UCSD-AML1 (cell line): ENCODE measurements at regions not wholly inside any gene's neighbourhood (a gene's known extent, or its start where the extent isn't known, plus 50 kb on each side); places are given as distances from the start of the nearest gene placed in this dataset.

Source experiments
- DNase-seq: peaks from one replicate; lab custom pipeline; 2025; ENCODE audit not compliant: unreplicated experiment; lab: John Stamatoyannopoulos, UW

GRCh38 chr11:10932976-10933375 is 75.1 kb upstream of the ZBED5 start:
- DNase-seq: no peak

GRCh38 chr11:10931761-10932670 is 74.2 kb upstream of the ZBED5 start:
- no peak for DNase-seq

DNA sequence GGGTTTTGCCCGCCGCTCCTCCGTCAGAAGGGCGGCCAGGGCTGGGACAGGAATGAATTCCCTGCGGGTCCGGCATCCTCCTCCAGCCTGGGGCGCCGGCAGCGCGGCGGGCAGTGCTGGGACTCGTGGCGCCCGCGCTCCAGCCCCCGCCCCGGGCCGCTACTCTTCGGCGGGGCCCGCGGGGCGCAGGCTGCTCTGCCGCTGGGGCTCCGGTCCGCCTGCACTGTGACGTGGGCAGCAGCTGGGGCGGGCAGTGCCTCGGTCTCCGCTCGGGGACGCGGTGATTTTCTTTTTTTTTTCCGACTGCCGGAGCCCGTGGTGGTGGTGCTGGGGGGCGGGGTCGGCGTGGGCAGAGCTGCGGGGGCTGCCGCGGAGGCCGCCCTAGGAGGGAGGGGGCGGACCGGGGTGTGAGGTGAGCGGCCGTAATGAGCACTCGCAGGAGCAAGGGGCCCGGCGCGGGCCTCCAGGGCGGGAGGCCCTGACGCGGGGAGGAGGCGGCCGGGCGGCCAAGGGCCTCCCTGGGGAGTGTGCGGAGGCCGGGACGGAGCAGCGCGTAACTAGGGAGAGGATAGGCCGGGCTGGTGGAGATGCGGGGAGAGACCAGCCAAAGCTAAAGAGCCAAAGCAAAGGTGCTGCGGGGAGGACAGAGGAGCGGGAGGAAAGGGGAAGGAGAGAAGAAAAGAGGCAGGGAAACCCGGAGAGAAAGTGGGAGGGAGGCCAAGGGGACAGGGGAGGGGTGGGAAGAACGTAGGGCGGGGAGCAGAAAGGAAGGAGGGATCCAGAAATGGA is 73.3 kb upstream of the ZBED5 start:
- DNase-seq: no peak

DNA sequence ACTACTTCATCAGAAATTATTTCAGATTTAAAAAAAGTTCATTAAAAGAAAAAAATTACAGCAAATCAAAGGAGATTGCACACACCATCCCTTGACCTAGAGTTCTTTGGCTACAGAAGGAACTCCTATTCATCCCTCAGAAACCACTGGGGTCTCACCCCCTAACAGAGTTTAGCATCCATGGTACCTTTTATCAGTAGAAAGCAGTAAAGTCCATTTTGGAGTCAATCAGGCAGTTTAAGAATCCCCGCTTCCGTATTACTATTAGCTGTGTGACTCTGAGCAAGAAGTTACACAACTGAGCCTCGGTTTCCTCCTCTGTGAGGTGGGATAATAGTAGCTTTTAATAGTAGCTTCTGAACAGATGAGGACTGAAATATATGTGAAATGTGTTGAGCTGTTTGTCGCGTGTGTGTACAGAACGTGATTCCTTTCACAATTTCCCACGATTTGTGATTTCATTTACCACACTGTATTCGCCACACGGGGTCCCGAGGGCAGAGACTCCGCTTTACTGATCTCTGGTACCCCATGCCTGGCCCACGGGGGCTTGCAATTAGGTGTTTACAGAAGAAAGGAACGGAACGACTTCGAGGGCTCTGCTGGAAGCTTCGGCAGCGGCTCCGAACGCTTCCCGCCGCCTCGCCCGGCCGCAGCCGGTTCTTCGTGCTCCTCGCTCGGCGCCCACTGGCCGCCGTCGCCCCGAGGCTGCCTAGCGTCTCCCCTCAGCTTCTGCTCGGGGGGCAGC is 72.5 kb upstream of the ZBED5 start:
- no peak for DNase-seq

- DNase-seq: no peak
Observed at GRCh38 chr11:10927538-10927937, 69.7 kb upstream of the ZBED5 start.

- DNase-seq: no peak
Observed at GRCh38 chr11:10926801-10927211, 69.0 kb upstream of the ZBED5 start.

DNA sequence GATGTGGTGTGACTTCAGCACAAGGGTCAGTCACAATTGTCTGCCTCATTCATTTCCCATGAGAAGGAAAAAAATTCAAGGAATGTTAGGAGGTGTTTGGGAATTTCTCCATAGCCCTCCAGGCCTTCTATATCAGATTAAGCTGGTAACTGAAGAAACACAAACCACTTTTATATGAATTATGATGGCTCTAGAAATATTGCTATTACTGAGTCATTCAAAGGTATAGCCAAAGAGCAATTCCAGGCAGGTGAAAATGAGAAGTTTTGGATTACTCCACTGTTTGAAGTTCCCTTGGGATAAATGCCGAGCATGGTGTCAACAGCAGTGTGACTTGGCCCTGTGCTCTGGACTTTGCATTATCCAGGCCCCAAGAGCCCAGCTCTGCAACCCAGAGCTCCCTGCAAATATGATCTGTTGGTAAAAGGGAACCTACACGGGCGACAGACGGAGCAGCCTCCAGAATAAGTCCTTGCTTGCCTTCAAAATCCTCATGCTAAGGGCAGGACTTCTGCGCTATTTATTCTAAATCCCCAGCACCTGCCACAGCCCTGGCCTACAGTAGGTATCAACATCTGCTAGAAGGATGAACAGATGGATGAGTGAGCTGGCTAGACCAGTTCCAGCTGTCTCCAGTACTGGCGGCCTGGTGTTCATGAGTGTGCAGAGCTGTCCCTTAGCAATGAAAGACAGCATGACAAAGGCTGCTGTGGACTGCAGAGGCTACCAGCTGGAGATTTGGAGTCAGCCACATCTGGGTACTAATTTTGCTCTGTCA is 67.5 kb upstream of the ZBED5 start:
- DNase-seq: no peak

DNA sequence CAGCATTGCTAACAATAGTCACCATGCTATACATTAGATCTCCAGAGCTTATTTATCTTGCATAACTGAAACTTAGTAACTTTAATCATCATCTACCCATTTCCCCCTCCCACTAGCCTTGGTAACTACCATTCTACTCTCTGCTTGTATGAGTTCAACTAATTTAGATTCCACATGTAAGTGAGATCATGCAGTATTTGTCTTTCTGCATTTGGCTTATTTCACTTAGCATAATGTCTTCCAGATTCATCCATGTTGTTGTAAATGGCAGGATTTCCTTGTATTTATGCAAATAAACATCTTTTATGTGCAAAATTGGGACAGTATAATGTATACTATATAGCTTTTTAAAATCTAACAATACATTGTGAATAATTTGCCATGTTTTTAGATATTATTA is 66.0 kb upstream of the ZBED5 start:
- no peak for DNase-seq

DNA sequence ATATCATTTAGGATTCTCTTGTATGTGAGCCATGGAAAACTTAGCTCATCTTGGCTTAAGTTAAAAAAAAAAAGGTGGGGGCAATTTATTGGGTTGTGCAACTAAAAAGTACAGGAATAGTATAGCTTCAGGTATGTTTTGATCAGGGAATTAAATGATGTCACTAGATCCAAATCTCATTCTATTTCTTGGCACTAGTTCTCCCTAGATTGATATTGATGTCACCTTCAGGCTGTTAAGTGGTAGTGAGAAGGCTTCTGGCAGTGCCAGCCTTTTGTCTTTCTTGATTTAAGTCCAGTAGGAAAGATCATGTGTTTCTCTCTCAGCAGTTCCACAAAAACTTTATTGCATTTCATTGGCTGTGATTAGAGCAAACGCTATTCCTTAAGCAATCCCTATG is 65.0 kb upstream of the ZBED5 start:
- DNase-seq: no peak

GRCh38 chr11:10920875-10921274 is 63.0 kb upstream of the ZBED5 start:
- no peak for DNase-seq

DNA sequence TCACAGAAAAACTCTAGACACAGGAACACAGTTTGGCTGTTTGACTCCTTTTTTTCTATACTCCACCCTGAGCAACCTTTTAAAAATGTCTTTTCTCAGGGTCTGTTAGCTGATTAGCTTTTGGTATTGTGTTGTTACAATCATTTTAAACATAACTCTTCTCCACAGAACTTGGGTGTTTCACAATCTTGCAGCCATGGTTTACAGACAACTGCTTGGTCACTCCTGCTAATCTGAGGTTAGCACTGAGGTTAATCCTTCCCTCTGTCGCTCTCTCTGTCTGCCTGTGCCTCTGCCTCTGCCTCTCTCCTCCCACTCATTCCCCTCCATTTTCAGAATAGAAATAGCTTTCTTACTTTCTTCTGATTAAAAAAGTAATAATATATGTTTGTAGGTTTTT is 62.4 kb upstream of the ZBED5 start:
- no peak for DNase-seq

GRCh38 chr11:10918698-10919097 is 60.8 kb upstream of the ZBED5 start:
- no peak for DNase-seq

- DNase-seq: no peak
Observed at GRCh38 chr11:10918275-10918674, 60.4 kb upstream of the ZBED5 start.

GRCh38 chr11:10917802-10918201 is 59.9 kb upstream of the ZBED5 start:
- DNase-seq: no peak

DNA sequence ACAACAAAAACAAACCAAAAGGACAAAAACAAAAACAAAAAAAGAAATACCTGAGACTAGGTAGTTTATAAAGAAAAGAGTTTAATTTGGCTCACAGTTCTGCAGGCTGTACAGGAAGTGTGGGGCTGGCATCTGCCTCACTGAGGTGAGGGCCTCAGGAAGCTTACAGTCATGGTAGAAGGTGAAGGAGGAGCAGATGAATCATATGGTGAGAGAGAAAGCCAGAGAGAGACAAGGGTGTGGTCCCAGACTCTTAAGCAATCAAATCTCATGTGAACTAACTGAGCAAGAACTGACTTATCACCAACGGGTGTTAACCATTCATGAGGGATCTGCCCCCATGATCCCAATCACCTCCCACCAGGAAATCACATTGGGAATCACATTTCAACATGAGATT is 58.8 kb upstream of the ZBED5 start:
- no peak for DNase-seq

DNA sequence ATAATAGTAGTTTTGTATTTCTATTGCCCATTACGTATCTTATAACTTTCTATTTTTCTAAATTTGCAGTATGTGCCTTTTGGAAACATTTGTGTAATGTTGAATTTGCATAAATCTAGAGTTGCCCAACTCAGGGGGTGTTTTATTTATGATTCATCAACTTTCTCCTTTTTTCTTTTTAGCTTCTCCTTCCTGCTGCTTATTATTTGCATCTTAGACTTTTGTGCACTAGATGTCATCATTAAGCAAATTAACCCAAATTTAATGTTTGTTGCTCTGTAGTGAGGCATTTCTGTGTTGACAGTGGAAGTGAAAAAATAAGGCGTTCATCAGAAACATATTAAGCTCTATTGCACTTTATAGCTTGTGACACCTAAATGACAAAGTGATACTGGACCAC is 56.2 kb upstream of the ZBED5 start:
- no peak for DNase-seq

DNA sequence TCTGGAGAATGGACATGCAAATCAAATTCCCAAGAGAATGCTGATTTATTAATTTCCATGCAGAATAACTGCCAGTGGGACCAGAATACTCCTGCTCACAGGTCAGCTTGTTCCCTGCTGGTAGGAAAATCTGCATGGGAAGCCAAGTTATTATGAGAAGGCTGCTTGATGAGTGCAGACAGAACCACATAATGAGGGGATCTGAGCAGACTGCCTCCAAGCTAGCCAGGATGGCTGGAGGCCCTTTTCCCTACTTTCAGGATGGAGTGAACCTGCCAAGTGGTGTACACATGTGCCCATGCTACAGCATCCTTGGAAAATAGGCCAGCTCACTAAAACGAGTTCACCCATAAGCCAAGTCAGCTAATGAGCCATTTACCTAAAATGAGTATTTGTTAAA is 55.2 kb upstream of the ZBED5 start:
- DNase-seq: no peak

DNA sequence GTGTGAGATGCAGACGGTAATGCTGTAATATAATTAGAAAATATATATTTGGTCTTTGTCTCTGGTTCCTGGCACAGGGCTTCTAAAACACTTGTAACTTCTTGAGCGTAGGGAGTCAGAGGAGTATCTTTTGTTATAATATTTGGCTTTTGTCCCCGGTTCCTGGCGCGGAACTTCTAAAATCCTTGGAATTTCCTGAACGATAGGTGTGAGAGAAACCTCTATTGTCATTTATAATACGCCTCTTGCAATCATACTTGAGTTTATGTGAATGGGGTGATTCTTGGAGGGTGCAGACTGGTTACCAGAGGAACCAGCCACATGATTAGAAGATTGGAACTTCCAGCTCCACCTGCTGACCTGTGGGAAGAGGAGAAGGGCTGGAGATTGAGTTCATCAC is 54.1 kb upstream of the ZBED5 start:
- DNase-seq: no peak

GRCh38 chr11:10909141-10909883 is 51.5 kb upstream of the ZBED5 start:
- no peak for DNase-seq
